ENCODE measurements at regions not wholly inside any gene's neighbourhood (a gene's known extent, or its start where the extent isn't known, plus 50 kb on each side); places are given as distances from the start of the nearest gene placed in this dataset.

GRCh38 chr1:219041818-219042217, 131.9 kb upstream of the LYPLAL1 start (continued):
- TF ChIP-seq CEBPG (CRISPR knock-in tag; IDR thresholded peaks at IDR 0.05) (no peak), CEBPG (tag; conservative IDR thresholded peaks at IDR 0.05 in 1 of 2, IDR thresholded peaks at IDR 0.05 in 1 of 2) (peak in 1 of 2 experiments; percentile 39; a peak in 1 of 4 replicates), MTA2 (IDR thresholded peaks at IDR 0.05; ENCODE audit: low read depth) (peak; percentile 68), ZNF354B (CRISPR knock-in tag; IDR thresholded peaks at IDR 0.05) (no peak), HNRNPK (IDR thresholded peaks at IDR 0.05; ENCODE audit: low read depth, low read length, poor library complexity, severe bottlenecking) (no peak), GMEB1 (CRISPR knock-in tag; IDR thresholded peaks at IDR 0.05) (no peak), CHD1 (IDR thresholded peaks at IDR 0.05; ENCODE audit: low read length) (no peak), HOXB6 (CRISPR knock-in tag; IDR thresholded peaks at IDR 0.05; ENCODE audit: borderline replicate concordance) (no peak), RREB1 (CRISPR knock-in tag; IDR thresholded peaks at IDR 0.05) (no peak), ZBTB49 (CRISPR knock-in tag; IDR thresholded peaks at IDR 0.05; ENCODE audit: borderline replicate concordance) (no peak), PHTF2 (CRISPR knock-in tag; IDR thresholded peaks at IDR 0.05) (no peak), KAT2B (IDR thresholded peaks at IDR 0.05; ENCODE audit: low read depth, low read length) (no peak), NRF1 (conservative IDR thresholded peaks at IDR 0.05 in 1 of 2, IDR thresholded peaks at IDR 0.05 in 1 of 2) (no peak)
